HG02981 (cell line): ENCODE measurements at regions not wholly inside any gene's neighbourhood (a gene's known extent, or its start where the extent isn't known, plus 50 kb on each side); places are given as distances from the start of the nearest gene placed in this dataset.
"Not testable (repeated sequence)": the region's sequence is repeated elsewhere in the genome, so short reads cannot be mapped to it uniquely, and the experiment has no call there.

Experiments used
- ATAC-seq: cut with Tn5 transposase; IDR thresholded peaks from one replicate; pipeline ENCODE4 v1.9.1; 2021; ENCODE audit warnings: mild to moderate bottlenecking, moderate library complexity; ENCODE audit not compliant: unreplicated experiment

DNA sequence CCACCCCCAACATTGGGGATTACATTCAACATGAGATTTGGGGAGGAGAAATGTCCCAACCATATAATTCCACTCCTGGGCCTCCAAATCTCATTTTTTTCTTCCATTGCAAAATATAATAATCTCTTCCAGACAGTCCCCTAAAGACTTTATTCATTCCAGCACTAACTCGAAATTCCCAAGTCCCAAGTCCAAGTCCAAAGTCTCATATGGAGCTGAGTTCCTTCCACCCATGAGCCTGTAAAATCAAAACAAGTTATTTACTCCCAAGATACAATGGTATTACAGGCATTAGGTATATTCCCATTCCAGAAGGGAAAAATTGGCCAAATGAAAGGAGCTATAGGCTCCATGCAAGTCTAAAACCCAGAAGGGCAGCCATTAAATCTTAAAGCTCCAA lies 56.7 kb downstream of the P2RY1 start:
- ATAC-seq = no peak

DNA sequence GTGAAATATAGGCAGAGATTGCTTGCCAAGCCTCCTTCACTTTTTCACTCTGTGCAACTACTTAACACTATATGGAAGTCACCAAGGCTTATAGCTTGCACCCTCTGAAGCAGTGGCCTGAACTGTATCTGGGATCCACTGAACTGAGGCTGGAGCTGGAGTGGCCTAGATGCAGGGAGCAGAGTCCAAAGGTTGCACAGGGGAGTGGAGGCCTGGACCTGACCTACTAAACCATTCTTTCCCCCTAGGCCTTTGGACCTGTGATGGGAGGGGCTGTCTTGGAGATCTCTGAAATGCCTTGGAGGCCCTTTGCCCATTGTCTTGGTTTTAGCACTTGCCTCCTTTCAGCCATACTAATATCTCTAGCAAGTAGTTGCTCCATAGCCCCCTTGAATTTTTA lies 57.5 kb downstream of the P2RY1 start:
- ATAC-seq = no peak

DNA sequence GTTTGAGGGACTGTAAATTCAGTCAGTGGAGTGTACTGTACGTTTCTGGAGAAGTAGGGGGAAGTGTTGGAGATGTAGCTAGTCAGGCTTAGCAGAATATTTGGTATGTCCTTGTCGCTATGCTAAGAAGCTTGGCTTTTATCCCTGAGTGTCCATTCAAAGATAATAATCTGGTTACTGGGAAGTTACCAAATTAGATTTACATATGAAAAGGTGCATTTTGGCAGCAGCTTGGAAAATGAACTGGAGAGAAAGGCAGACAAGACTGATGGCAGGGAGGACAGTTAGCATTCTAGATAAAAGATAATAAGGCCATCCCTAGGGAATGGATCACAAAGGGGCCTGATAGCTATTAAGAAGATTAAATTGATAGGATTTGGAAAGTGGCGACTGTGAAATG lies 58.7 kb downstream of the P2RY1 start:
- ATAC-seq = no peak

DNA sequence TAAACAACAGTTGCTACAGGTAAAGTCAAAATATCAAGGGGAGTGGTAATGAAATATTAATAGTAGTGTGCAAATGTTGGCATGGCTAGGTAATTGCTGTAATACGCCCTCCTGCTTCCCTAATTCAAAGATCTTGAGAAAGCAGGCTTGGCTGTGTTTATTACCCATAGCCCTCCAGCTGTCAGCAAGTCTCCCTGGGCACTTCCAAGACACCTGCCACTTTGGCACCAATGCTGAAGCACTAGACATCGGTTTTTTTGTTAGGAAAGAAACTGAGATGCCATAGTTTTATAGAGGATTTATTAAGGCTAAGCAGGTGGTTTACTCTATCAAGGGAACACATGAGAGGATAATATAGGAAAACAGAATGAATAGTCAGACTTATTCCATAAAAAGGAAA lies 64.4 kb downstream of the P2RY1 start:
- no peak for ATAC-seq

DNA sequence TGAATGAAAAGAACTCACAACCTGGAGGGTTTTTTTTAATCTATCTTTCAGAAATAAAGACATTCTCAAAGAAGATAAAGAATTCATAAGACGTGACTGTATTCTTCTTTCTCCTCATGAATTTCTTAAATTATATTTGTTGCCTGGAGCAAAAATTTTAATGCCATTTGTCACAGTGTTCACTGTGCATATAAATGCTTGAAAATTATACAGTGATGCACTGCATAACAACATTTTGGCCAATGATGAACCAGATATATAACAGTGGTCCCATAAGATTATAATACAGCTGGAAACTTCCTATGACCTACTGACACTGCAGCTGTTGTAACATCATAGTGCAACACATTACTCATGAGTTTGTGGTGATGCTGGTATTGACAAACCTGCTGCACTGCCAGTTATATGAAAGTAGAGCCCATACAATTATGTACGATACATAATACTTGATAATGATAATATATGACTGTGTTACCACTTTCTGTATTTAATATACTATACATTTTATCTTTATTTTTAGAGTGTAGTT lies 67.3 kb downstream of the P2RY1 start:
- no peak for ATAC-seq

DNA sequence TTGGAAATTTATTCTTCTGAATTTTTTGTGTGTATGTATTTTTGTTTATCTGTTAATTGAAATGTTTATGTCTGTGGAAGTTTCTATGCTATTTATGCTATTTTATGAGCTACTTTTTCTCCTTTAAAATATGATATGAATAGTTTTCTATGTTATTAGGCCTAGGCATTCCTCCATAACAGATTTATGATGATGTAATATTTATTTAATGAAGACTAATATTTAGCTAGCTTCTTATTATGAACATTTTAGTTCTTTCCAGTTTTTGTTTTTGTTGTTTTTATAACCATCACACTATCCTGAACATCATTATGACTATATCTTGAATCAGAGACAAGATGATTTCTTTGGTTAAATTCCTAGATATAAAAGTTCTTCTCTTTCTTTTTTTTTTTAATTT lies 70.7 kb downstream of the P2RY1 start:
- ATAC-seq = no peak

DNA sequence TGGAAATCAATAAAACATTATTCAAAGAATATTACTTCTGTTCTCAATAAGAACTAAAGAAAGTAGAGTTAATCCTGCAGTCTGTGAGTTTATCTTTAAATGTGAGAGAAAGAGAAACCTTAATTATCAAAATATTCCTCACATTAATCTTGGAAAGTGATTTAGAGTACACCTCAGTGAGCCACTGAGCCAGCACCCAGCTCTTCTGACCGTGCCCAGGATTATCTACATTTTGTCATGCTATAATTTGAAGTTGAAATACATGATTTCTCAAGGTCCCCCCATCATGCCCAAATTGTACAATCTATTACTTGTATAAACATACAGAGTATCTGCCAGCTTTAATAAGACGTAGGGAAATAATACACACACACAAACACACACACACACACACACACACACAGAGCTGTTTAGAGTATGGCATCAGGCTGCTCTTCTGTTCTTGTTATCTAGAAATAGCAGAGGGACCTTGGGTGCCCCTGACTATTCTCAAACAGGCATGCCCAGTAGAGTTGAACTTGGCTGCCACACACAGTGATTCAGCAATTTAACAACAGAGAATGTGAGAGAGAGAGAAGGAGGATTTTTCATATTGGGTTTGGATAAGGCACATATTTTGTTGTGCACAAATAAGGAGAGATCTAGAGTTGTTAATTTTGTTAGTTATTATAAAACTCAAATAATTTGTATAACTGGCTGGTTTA lies 74.4 kb downstream of the P2RY1 start:
- no peak for ATAC-seq

DNA sequence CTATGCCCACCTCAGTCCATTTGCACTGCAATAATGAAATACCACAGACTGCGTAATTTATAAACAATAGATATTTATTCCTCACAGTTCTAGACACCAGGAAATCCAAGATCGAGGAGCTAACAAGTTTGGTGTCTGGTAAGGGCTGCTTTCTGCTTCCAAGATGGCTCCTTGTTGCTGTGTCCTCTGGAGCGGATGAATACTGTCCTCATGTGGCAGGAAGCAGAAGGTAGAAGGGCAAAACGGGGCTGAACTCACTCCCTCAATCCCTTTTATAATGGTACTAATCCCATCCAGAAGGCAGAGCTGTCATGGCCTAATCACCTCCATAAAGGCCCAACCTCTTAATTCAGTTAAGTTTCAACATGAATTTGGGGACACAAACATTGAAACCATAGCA lies 75.3 kb downstream of the P2RY1 start:
- ATAC-seq = no peak

DNA sequence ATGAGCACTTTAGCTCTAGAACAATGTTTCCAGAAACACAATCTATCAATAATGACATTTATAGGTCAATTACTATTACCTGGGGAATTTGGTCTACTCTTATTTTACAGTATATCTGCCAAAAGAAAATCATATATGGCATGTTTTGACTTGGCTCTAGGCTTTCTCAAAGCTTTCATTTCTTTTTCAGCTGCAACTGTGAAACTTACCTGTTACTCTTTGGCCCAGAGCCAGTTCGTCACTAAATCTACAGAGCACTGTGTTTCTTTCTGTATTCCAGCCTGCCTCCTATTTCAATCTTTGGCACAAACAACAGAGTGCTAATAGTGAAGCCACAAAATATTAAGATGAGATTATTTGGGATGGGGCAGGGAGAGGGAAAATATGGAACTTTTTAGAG lies 76.0 kb downstream of the P2RY1 start:
- no peak for ATAC-seq

DNA sequence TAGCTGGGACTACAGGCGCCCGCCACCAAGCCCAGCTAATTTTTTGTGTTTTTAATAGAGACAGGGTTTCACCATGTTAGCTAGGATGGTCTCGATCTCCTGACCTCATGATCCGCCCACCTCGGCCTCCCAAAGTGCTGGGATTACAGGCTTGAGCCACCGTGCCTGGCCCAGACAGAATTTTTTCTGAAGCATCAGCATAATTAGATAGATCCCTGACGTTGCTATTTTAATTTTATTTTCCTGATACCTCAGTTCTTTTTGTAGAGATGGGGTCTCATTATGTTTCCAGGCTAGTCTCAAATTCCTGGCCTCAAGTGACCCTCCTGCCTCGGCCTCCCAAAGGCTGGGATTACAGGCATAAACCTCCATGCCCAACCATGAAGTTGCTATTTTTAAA lies 79.8 kb downstream of the P2RY1 start:
- ATAC-seq = not testable (repeated sequence)

DNA sequence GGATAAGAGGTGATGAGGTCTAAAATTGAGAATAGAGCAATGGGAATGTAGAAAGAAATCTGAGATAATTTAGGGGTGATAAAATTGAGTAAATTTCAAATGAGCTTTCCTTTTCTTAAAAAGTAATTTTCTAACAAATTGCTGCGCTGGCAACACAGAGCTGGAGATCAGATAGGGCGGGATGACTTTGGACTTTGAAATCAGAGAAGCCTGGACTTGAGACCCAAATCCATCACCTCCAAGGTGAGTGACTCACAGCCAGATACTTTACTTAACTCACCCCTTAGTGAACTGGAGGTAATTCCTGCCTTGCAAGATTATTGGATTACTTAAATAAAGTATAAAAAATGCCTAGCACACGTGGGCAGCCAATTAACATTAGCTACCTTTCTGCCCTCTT lies 80.8 kb downstream of the P2RY1 start:
- ATAC-seq = no peak

DNA sequence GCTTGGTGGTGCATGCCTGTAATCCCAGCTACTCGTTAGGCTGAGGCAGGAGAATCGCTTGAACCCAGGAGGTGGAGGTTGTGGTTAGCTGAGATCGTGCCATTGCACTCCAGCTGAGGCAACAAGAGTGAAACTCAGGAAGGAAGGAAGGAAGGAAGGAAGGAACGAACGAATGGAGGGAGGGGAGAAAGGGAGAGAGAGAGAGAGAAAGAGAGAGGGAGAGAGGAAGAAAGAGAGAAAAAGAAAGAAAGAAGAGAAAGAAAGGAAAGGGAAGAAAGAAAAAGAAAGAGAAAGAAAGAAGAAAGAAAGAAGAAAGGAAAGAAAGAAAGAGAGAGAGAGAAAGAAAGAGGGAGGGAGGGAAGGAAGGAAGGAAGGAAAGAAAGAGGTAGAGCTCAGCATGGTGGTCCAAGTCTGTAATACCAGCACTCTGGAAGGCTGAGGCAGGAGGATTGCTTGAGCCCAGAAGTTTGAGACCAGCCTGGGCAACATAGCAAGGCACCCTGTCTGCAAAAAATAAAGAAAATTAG lies 81.9 kb downstream of the P2RY1 start:
- no peak for ATAC-seq

DNA sequence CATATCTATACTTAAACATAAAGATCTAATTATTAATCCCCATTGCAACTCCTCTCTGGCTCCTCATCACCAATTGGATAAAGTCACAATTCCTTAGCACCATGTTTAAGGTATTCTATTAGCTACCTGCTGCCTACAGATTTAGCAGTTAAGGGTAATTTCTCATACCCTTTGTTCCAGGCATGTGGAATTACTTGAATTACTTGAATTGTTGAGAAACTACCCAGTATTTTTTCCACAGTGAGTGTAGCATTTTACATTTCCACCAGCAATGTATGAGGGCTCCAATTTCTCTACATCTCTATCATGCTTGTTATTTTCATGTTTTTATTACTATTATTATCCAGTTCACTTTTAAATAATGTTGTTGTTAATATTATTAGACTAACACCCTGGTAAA lies 86.4 kb downstream of the P2RY1 start:
- no peak for ATAC-seq

DNA sequence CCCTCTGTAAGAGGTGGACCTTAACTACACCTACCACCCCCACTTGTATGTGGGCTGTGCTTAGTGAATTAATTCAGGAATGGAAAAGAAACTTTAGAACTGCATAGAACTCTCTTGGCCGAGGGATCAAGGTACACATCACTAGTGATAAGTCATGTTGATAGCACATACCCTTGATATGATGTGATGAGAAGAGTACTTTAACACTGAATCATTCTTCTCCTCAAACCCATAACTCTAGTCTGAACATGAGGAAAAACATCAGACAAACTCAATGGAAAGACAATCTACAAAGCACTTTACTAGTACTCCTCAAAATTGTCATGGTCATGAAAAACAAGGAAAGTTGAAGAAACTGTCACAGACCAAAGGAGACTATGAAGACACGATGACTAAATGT lies 87.6 kb downstream of the P2RY1 start:
- ATAC-seq = no peak

DNA sequence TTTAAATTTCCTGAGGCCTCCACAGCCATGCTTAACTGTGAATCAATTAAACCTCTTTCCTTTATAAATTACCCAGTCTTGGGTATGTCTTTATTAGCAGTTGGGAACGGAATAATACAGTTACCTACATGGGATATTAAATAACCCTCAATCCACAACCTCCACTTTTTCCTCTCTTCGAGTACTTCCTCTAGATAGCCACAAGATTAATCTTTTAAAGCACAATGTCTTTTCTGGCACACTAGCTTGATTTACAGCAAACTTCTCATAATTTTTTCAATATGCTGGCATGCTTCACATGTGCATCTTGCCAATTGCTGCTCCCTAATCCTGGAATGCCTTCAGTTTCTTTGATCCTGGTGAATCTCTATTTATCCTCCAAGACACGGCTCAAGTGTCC lies 92.2 kb downstream of the P2RY1 start:
- ATAC-seq = no peak

DNA sequence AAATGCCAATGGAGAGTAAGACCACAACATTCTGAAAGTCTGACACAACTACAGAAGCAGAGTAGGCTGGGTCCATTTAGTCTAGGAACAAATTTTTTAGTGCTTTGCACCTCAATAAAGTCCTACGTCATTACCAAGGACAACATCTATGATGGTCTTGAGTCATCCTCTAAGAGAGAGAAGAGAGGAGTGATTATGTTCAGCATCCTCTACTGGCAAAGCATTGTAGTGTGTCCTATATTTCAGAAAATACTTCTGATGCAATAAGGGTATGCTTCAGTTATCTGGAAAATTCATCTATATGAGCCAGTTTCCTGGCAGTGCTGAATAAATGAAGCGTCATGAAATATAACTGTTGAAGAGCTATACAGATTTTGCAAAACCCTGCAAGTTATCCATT lies 95.6 kb downstream of the P2RY1 start:
- no peak for ATAC-seq

DNA sequence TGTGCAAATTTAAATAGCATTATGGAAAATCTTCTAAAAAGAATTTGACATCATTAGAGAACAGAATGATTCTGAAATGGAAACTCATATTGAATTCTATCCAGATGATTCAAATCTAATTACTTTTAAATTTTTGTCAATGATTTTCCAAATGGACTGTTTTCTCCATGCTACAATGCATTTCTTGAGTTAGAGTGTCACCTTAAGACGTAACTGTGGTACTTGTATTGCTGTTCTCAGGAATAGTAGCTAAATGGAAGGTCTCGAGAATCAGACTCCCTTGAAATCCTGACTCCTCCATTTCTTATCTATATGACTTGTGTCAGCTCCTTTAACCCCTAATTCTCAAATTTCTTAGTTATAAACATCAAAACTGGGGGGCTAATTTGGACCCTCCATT lies 102.3 kb downstream of the P2RY1 start:
- no peak for ATAC-seq

DNA sequence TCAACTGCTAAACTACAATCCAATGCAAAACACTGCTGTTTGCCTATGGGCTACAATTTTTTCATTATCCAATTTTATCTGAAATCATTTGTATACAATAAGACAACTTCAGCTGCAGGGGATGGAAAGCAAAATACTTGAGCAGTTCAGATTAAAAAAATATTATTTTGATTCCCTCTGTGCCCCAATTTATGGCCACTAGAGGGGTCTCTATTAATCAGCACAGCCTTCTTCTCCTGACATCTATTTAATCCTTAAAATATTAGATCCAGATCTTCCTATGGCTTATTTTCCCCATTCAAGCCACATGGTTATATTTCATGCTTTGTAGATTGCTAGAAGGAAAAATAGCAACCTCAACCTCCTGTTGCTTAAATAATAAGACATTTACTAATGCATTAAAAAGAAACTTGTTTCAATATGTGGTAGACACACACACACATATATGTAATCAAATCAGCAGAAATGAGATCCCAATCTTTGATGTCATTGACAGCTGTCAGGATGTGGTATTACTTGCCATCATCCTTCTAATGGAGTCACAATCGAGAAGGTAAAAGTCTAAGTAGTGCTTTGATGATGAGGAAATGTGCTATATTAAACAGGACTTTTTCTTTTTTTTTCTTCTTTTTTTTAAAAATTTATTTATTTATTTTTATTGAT lies 104.2 kb downstream of the P2RY1 start:
- ATAC-seq = no peak

DNA sequence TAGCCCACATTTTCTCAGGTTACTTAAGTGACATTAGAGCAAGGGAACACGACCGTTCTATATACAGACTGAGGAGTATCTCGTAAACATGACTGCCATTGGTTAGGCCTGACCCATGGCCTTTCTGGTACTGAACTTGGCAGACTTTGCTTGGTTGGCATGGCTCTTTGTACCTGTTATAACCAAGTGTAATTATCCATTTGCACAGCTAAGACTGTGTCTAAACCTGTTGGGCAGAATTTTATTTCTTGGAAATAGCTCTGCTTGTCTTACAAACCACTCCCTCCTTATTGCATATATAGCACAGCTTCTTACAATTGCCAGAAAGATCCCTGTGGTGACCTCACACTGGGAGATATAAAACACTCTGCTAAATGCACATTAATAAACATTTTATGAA lies 106.9 kb downstream of the P2RY1 start:
- ATAC-seq = no peak

DNA sequence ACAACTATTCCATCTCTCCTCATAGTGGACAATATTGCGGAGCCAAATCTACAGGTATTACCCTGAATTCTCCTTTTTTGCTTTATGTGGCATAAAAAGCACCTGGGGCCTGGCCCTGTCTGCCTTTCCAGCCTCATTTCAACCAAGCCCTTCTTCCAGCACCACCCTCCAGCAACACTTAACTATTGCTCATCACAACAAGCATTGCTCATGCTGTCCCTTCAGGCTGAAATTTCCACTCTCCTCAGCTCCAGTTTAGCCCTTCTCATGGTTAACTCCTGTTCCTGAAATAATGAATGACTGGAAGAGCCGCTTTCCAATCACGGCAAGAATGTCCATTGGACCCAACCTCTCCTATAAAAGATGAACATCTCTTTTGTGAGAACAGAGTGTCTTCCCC lies 107.4 kb downstream of the P2RY1 start:
- ATAC-seq = no peak

DNA sequence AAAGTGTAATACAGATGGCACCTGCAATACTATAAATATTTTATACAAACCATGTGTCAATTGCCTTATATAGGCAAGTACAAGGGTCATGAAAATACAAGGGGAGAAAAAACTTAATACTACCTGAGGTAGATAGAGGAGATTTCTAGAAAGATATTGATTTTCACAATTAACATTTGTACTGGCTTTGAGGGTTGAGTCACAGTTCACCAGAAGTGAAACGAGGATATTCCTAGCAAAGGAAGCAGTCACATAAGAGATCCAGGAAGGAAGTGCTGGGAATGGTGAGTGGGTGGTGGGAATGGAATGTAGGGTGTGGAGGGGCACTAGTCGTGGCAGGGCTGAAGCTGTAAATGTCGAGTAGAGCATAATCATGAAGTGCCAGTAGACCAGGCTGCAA lies 108.7 kb downstream of the P2RY1 start:
- no peak for ATAC-seq

DNA sequence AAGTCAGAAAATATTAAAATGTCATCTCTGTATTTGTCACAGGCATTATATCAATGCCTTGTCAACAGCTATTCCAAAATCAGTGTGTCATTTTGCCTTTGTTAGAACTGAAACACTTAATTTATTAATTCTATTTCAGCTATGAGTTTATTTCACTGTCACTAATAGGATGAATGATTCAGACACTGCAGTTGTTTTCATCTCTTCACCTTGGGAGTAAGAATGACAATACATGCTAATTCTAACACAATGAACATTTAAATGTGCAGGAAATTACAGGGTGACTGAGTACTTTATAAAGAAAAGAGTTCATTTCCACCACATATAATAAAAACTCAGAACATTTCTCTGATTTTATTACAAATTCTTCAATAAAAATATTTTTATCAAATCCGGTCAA lies 109.7 kb downstream of the P2RY1 start:
- no peak for ATAC-seq
